SK-N-SH (cell line): ENCODE measurements at regions not wholly inside any gene's neighbourhood (a gene's known extent, or its start where the extent isn't known, plus 50 kb on each side); places are given as distances from the start of the nearest gene placed in this dataset.

Experiments
- CTCF ChIA-PET: fragments of 300-600, 350-600 bp; formaldehyde crosslinking; extraction: SDS; loops from one replicate; lab custom pipeline; 2021; lab: Yijun Ruan, JAX
- POLR2A ChIA-PET: fragments of 350-600 bp; sonication (Branson Sonifier 250); formaldehyde crosslinking; extraction: SDS; loops from one replicate; lab custom pipeline; 2020; ENCODE audit warnings: antibody characterized with exemption, inconsistent platforms; lab: Yijun Ruan, JAX
- DNase-seq: peaks from one replicate; pipeline ENCODE4 v3.0.0; 2012
- H2AFZ ChIP-seq: fragments of 200-600 bp; sonication (generic); 2 replicates; pipeline ENCODE4 v1.8.1; 2016; ENCODE audit warnings: antibody characterized with exemption, mild to moderate bottlenecking, low read depth
- H3F3A ChIP-seq: fragments of 200-600 bp; sonication (generic); replicated peaks from 2 replicates; pipeline ENCODE3; 2016; ENCODE audit warnings: antibody characterized with exemption, mild to moderate bottlenecking; ENCODE audit not compliant: insufficient read depth
- H3K27ac ChIP-seq, 2 experiments: fragments of 200-500 bp in 1 of 2; fragments of 200-600 bp in 1 of 2; sonication (Bioruptor generic) in 1 of 2; sonication (generic), shearing (Covaris generic) in 1 of 2; 2 replicates each; pipeline versions ENCODE4 v1.5.1 to v1.6.1; 2014 to 2016; ENCODE audit warnings: low read depth in 2 of 2, inconsistent platforms in 1 of 2, low read length in 1 of 2, mild to moderate bottlenecking in 1 of 2, mixed read lengths in 1 of 2
- H3K27me3 ChIP-seq: fragments of 200-600 bp; sonication (generic), shearing (Covaris generic); 2 replicates; pipeline ENCODE4 v1.6.1; 2016; ENCODE audit warnings: mixed run types; ENCODE audit not compliant: insufficient read depth
- H3K36me3 ChIP-seq, 2 experiments: fragments of 200-500 bp in 1 of 2; fragments of 200-600 bp in 1 of 2; sonication (Bioruptor generic) in 1 of 2; sonication (generic) in 1 of 2; replicated peaks in 1 of 2; 2 replicates each; pipeline versions ENCODE3 to v1.5.1; 2014 to 2016; ENCODE audit warnings: low read length in 1 of 2, mild to moderate bottlenecking in 1 of 2; ENCODE audit not compliant: insufficient read depth in 2 of 2, control insufficient read depth in 1 of 2
- H3K4me1 ChIP-seq, 2 experiments: fragments of 200-500 bp in 1 of 2; fragments of 200-600 bp in 1 of 2; sonication (Bioruptor generic) in 1 of 2; sonication (generic), shearing (Covaris generic) in 1 of 2; 2 replicates each; pipeline versions ENCODE4 v1.5.1 to v1.6.1; 2014 to 2016; ENCODE audit warnings: low read depth in 1 of 2, low read length in 1 of 2, mixed run types in 1 of 2; ENCODE audit not compliant: insufficient read depth in 2 of 2, control insufficient read depth in 1 of 2
- H3K4me2 ChIP-seq: fragments of 200-600 bp; sonication (generic), shearing (Covaris generic); 2 replicates; pipeline ENCODE4 v1.6.1; 2017; ENCODE audit warnings: mixed run types
- H3K4me3 ChIP-seq, 2 experiments: fragments of 200-500 bp in 1 of 2; fragments of 200-600 bp in 1 of 2; sonication (Bioruptor generic) in 1 of 2; sonication (generic), shearing (Covaris generic) in 1 of 2; 2 replicates each; pipeline versions ENCODE4 v1.5.1 to v1.8.1; 2014 to 2016; ENCODE audit warnings: low read depth in 2 of 2, inconsistent platforms in 1 of 2, low read length in 1 of 2, mild to moderate bottlenecking in 1 of 2, mixed read lengths in 1 of 2, moderate library complexity in 1 of 2
- H3K79me2 ChIP-seq: fragments of 200-600 bp; sonication (generic); 2 replicates; pipeline ENCODE4 v1.8.1; 2017; ENCODE audit warnings: mild to moderate bottlenecking; ENCODE audit not compliant: insufficient read depth
- H3K9ac ChIP-seq: fragments of 200-600 bp; sonication (generic); 2 replicates; pipeline ENCODE4 v1.6.1; 2017; ENCODE audit warnings: mixed run types
- H3K9me2 ChIP-seq: fragments of 200-600 bp; sonication (generic); 2 replicates; pipeline ENCODE4 v1.6.1; 2017; ENCODE audit warnings: mixed run types
- H3K9me3 ChIP-seq: fragments of 200-600 bp; sonication (generic); 2 replicates; pipeline ENCODE4 v1.6.1; 2017; ENCODE audit warnings: mixed run types, mild to moderate bottlenecking, moderate library complexity
- H4K20me1 ChIP-seq: fragments of 200-600 bp; sonication (generic); 2 replicates; pipeline ENCODE4 v1.6.1; 2017; ENCODE audit warnings: mild to moderate bottlenecking, mixed run types; ENCODE audit not compliant: insufficient read depth
- CTCF ChIP-seq: fragments of 200-600 bp; sonication (generic); IDR thresholded peaks from 2 replicates; pipeline ENCODE4 v1.6.1; 2017; ENCODE audit warnings: antibody characterized with exemption, mild to moderate bottlenecking, moderate library complexity
- ELF1 ChIP-seq: IDR thresholded peaks from 2 replicates; pipeline ENCODE4 v1.4.0; 2012
- EP300 ChIP-seq, 2 experiments: IDR thresholded peaks; 2 replicates each; pipeline versions ENCODE4 v1.4.0 to v1.6.1; 2012; ENCODE audit warnings: borderline replicate concordance in 1 of 2, low read depth in 1 of 2, low read length in 1 of 2
- FOSL2 ChIP-seq: IDR thresholded peaks from 2 replicates; pipeline ENCODE4 v1.4.0; 2012; ENCODE audit warnings: low read depth, mild to moderate bottlenecking, moderate library complexity, borderline replicate concordance
- GABPA ChIP-seq: IDR thresholded peaks from 2 replicates; pipeline ENCODE4 v1.4.0; 2012; ENCODE audit warnings: low read depth, mild to moderate bottlenecking
- GATA2 ChIP-seq: sonication (generic); formaldehyde crosslinking; IDR thresholded peaks from 2 replicates; pipeline ENCODE4 v1.5.0; 2020; ENCODE audit warnings: mild to moderate bottlenecking, missing genetic modification reagents
- IRF3 ChIP-seq: fragments of 150-350 bp; IDR thresholded peaks from 2 replicates; pipeline ENCODE4 v1.6.1; 2016; ENCODE audit warnings: mild to moderate bottlenecking, low read depth, low read length
- MAX ChIP-seq: IDR thresholded peaks from 2 replicates; pipeline ENCODE4 v1.4.0; 2012; ENCODE audit warnings: low read depth
- MXI1 ChIP-seq: IDR thresholded peaks from 2 replicates; pipeline ENCODE4 v1.6.1; 2012; ENCODE audit warnings: mild to moderate bottlenecking, low read depth, low read length, improper control_type of control experiment
- PBX3 ChIP-seq: IDR thresholded peaks from 2 replicates; pipeline ENCODE4; 2012
- RXRA ChIP-seq: IDR thresholded peaks from 2 replicates; pipeline ENCODE4 v1.4.0; 2012; ENCODE audit warnings: low read depth, mild to moderate bottlenecking, borderline replicate concordance
- SMC3 ChIP-seq: IDR thresholded peaks from 2 replicates; pipeline ENCODE4 v1.6.1; 2012; ENCODE audit warnings: low read depth, low read length, improper control_type of control experiment
- TEAD4 ChIP-seq: IDR thresholded peaks from 2 replicates; pipeline ENCODE4 v1.4.0; 2012; ENCODE audit warnings: mild to moderate bottlenecking, borderline replicate concordance; ENCODE audit not compliant: insufficient read depth
- USF2 ChIP-seq: fragments of 150-350 bp; IDR thresholded peaks from 2 replicates; pipeline ENCODE4 v1.6.1; 2017; ENCODE audit warnings: antibody characterized with exemption, low read length, low read depth, borderline replicate concordance
- YY1 ChIP-seq: IDR thresholded peaks from 2 replicates; pipeline ENCODE4 v1.4.0; 2012; ENCODE audit warnings: low read depth, mild to moderate bottlenecking
- ZBTB33 ChIP-seq: IDR thresholded peaks from 2 replicates; pipeline ENCODE4 v1.4.0; 2012; ENCODE audit warnings: low read depth, borderline replicate concordance
- WGBS: methylation state at CpG from one replicate; pipeline ENCODE4 v1.1.6; 2017; ENCODE audit warnings: low lambda C conversion rate; 5-methylcytosine and 5-hydroxymethylcytosine counted together

- CTCF ChIA-PET, result interaction anchor here (1.3 kb wide), 1 partner anchor 13 kb away, joined by 3 read pairs; no protein-coding TSS in a partner anchor
- H3K9me2 ChIP-seq, result no peaks in the 10 kb centered on the region
- POLR2A ChIA-PET, result no interaction called here
- no peak overlapping the region for H3K4me3 ChIP-seq
- H3K27ac ChIP-seq, result no peak overlapping the region
- H3F3A ChIP-seq, result no peaks in the 10 kb centered on the region
- no peak for DNase-seq
- H3K79me2 ChIP-seq, result no peaks in the 10 kb centered on the region
- no peak overlapping the region for H3K9ac ChIP-seq
- 77% methylated on average over 3 of the region's 3 CpGs for WGBS
- TF ChIP-seq MXI1, result no peak
- TF ChIP-seq MAX, result no peak
- no peak for TF ChIP-seq ZBTB33
- TF ChIP-seq TEAD4, result no peak
- TF ChIP-seq RXRA, result no peak
- TF ChIP-seq PBX3, result no peak
- TF ChIP-seq GATA2, result no peak
- TF ChIP-seq IRF3, result no peak
- no peak for TF ChIP-seq EP300 (IDR thresholded peaks at IDR 0.05; ENCODE audit: borderline replicate concordance in 1 of 2, low read depth in 1 of 2, low read length in 1 of 2)
- TF ChIP-seq SMC3, result no peak
- no peaks in the 10 kb centered on the region for H4K20me1 ChIP-seq
- H2AFZ ChIP-seq, result no peak overlapping the region
- no peaks in the 10 kb centered on the region for H3K27me3 ChIP-seq
- H3K9me3 ChIP-seq, result peaks cover 6% of the 10 kb centered on the region; the same call in 1 of the 2 replicates
- no peaks in the 10 kb centered on the region for H3K36me3 ChIP-seq
- no peak overlapping the region for H3K4me2 ChIP-seq
- no peaks in the 10 kb centered on the region; a peak in 1 of 4 replicates for H3K4me1 ChIP-seq
Observed at GRCh38 chr3:194061421-194062030, 74.4 kb upstream of the HES1 start.

GRCh38 chr3:194062830-194063229 is 73.1 kb upstream of the HES1 start:
- ChIA-PET CTCF (interaction anchor here (1.3 kb wide), 2 partner anchors 10 to 12 kb away, joined by 3 read pairs; no protein-coding TSS in a partner anchor), POLR2A (interaction anchor here (0.7 kb wide), 1 partner anchor 32 kb away, joined by 3 read pairs; no protein-coding TSS in a partner anchor)
- no peaks in the 10 kb centered on the region for H3F3A ChIP-seq
- H2AFZ ChIP-seq, result no peak overlapping the region
- H3K4me1 ChIP-seq, result no peaks in the 10 kb centered on the region; a peak in 1 of 4 replicates
- H3K27ac ChIP-seq, result no peak overlapping the region
- H3K36me3 ChIP-seq, result no peaks in the 10 kb centered on the region
- no peaks in the 10 kb centered on the region for H3K9me2 ChIP-seq
- 68% methylated on average over 3 of the region's 3 CpGs for WGBS
- H3K79me2 ChIP-seq, result no peaks in the 10 kb centered on the region
- H3K4me3 ChIP-seq, result no peak overlapping the region
- H3K9ac ChIP-seq, result no peak overlapping the region
- H4K20me1 ChIP-seq, result no peaks in the 10 kb centered on the region
- no peak for DNase-seq
- no peaks in the 10 kb centered on the region for H3K27me3 ChIP-seq
- H3K4me2 ChIP-seq, result no peak overlapping the region
- H3K9me3 ChIP-seq, result peaks cover 15% of the 10 kb centered on the region; the same call in 1 of the 2 replicates
- TF ChIP-seq RXRA, result no peak
- TF ChIP-seq USF2, result no peak
- no peak for TF ChIP-seq CTCF
- no peak for TF ChIP-seq YY1
- TF ChIP-seq EP300 (IDR thresholded peaks at IDR 0.05; ENCODE audit: borderline replicate concordance in 1 of 2, low read depth in 1 of 2, low read length in 1 of 2), result no peak
- TF ChIP-seq ELF1, result no peak
- no peak for TF ChIP-seq GABPA
- TF ChIP-seq FOSL2, result no peak
- TF ChIP-seq ZBTB33, result no peak
